Left hindlimb (tissue), 1 donor: ENCODE measurements at regions not wholly inside any gene's neighbourhood (a gene's known extent, or its start where the extent isn't known, plus 50 kb on each side); places are given as distances from the start of the nearest gene placed in this dataset.

Source experiments
- DNase-seq: peaks from one replicate; pipeline ENCODE4 v3.0.0-alpha.2; 2018

DNA sequence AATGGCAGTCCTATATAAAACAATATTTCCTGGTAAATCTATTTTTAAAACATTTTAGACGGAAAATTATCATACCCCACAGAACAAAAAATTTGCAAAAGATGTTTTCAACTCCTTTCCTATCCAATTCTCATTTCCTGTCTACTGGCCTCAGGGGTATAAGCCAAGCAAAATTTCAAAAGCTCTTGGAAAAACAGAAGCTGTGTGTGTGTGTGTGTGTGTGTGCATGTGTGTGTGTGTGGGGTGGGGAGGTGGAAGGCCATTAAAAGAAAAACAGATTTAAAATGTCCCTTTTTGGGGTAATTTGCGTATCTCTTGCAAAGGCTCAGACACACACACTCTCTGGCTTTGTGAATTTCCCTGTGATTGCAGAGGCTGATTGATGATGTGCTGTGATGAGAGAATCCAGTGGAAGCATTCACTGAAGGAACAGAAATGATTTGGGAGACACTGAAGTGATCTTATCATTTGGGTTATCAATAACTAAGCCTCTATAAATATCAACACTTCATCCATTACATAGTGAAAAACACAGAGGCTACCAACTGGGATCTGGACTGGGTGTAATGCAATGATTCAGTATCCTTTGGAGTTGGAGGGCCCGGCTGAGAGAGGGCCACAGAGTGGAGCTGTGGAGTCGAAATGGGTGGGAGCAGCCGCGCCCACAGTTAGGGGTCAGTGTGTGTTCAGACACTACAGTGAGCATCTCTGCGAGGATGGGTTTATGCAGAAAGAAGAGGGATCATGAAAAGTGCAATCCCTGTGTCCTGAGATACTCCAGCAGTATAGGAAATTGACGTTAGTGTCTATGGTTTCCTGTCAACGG is 106.8 kb upstream of the PREP start:
- DNase-seq, result peak; percentile 38

DNA sequence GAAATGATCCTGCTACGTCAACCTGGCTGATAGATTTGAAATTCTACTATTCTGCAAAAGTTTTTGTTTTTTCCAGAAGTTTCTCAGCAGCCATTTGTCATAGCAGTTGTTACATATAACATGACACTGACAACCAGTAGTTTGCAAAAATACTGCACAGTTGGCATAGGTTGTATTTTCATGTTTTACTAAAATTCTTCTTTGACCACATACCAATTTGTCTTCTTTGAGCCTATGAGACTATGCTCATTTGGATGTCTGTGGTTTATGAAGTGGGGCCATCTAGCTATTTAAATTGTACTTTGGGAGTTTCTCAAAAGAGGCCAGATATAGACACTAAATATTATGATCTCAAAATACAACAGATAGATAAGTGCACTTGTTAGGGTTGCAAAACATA is 104.9 kb upstream of the PREP start:
- no peak for DNase-seq

DNA sequence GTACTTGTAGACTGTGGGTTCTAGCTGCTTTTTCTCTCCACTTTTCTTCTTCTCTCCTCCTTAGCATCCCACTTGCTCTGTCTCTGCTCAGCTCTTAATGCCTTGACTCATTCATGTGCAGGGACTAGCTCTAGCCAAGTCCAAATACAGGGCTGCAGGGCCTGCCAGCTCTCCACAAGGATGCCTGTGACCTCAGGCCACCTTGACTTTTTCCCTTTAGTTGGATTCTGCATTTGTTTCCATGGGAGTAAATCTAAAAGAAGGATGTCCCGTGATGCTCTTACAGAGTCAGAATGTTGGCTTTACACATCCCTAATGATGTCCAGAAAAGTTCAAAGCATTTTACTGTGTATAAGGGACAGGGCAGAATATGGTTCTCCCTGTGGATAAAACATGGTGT is 101.8 kb upstream of the PREP start:
- no peak for DNase-seq

DNA sequence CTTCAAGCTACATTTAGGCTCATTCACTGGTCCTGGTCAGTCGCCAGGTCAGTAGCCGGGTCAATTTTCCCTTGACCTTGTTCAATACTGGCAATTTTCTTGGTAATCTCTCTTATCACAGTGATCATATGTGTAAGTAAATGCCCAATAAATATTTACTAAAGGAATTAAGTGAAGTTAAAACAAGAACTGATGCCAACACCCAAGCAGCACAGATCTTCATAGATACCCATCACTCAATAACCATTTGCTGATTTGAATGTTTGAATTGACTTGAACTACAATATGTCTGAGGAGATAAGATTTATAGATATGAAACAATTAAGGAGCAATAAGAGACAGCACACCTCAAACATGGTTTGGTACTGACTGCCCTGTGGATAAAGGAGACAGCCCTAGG is 100.8 kb upstream of the PREP start:
- DNase-seq, result no peak

DNA sequence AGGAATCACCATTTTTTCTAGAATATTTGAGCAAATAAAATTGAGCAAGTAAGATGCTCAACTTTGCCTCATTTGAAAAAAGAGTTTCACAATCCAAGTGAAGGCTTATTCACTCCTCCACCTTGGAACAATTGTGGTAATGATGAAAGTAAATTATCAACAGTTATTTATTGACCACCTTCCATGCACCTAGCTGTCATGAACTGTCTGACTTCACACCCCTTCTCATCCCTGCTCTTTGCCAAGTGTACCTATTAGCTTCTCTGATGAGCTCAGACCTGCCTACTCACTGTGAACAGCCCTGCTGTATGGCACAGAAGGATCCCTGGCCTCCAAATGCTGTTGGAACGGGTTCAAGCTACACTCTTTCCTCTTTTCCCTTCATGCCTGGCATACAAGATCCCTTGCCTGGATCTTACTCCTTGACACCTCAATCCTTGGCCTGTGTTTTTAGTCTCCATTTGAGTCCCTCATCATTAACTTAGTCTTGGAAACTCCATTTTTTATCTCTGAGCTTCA is 99.0 kb upstream of the PREP start:
- DNase-seq, result no peak

DNA sequence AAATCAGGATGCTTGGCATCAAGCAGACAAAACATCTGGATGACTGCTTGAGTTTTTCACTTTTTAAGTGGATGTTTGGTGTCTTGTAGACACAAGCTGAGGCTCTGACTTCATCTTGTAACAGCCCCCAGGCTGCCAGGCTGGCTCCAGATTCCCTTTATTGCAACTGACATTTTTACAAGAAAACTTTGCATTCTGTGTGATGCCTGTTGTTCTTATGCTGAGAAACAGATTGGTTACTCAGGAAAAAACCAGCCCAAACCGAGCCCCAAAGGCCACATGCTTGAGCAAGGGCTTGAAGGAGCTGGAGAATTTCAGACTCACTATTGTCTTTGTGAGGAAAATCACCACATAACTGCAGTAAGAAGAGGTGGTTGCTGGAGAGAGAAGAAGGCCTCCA is 98.4 kb upstream of the PREP start:
- no peak for DNase-seq

DNA sequence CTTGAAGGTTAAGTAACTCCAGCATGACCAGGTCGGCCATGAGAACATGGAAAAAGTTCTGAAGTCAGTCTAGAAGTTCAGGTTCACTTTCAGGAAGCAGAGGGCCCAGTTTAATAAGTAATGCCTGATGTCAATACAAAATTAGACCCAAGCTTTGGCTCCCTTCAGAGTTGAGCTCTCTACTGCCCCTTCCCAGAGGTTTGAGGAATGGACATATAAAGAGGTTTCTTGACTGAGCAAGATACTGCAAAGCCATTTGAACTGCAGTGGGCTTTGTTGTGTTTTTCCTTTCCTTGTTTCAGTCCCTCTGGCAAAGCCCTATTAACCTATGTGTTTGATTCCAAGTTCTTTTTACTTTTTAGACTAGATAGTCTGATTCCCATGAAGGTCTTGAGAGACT is 97.8 kb upstream of the PREP start:
- no peak for DNase-seq

DNA sequence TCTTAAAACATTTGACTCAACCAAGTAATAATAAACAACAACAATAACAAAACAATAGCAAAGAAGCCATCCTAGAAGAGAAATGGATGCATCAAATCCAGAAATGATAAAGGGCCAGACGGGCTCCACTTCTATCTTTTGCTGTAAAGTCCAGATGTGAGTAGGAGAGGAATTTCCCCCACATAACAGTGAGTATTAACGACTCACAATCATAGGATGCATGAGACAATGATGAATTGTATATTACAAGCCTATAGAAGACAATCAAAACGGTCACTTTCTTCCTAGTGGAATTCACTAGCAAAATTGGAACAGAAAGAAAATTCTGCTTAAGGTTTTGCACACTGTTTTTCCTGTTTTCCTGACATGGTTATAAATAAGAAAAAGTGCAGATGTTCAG is 97.0 kb upstream of the PREP start:
- DNase-seq, result no peak

DNA sequence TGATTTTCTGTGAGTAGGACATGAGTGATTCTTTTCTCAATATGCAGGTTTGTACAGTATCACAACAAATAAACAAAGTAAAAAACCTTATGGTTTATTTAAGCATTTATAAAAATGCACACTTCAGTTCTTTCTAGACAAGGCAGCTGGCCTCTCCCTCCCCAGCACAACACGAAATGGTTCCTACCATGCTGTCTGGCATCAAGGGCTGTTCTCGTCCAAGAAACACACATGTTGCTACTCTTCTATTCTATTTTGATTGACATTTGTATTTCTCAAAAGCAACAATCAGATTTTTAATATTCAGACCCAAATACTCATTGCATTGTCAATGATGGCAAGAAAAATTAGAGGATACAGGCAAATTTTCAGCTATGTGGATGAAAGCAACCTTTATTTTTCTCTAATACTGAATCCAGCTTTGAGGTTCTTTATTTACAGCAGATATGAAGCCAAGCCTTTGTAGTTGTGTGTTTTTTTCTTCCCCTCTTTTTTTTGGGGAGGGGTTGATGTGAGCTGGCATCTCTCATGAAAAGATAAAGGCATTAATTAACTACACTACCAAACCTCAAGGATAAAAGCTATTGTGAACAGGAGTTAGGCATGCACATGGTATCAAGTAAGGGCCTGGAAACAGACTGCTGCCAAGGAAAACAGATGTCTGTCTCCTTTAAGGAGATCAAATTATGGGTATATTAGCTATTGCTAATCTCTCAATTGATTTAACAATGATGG is 96.4 kb upstream of the PREP start:
- no peak for DNase-seq

DNA sequence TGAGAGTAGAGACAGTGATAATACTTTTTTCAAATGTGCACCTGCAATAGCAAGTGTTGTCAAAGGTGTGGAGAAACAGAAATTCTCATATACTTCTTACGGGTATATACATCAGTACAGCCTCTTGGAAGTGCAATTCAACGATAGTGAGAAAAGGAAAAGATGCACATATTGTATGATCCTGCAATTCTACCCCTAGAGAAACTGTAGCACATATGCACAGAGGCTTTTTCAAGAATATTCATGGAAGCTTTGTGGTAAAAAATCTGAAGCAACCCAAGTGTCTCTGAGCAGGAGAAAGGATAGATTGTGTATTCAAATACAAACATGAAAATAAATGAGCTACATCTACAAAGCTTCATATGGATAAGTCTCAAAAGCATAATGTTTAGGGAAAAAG is 94.7 kb upstream of the PREP start:
- DNase-seq, result no peak

DNA sequence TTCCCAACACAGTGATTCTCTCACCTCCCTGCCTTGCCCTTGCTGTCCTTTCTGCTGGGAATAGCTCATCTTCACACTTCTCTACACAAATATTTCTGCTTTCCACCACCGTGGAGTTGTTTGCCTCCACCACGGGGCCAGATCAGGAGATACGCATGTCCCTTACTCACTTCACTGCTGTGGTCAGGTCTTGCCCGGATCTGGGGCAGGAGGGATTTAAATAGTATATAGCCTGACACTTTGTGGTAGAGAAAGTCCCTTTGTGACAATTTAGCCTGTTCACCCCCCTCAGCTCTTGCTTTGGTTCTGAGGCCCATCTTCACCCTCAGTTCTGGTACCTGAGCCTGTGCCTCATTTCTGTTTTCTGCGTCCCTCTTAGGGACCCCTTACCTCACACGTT is 92.6 kb upstream of the PREP start:
- DNase-seq, result no peak

DNA sequence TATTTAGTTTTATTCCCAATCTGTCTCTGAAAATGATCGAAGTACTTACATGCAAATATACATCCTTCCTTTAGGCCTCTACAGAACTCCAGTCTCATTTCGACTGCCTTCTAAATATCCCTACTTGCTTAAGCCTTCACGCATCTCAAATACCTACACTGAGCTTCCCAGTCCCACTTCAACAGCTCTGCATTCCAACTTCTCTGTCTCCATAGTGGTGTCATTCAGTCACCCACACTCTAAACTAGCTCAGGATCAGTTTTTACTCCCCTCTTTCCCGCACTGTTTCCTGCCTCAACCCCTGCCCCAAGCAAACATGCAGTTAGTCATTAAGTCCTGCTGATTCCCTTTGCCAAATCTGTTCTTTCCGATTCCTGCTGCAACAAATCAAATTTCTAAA is 91.8 kb upstream of the PREP start:
- DNase-seq, result no peak

DNA sequence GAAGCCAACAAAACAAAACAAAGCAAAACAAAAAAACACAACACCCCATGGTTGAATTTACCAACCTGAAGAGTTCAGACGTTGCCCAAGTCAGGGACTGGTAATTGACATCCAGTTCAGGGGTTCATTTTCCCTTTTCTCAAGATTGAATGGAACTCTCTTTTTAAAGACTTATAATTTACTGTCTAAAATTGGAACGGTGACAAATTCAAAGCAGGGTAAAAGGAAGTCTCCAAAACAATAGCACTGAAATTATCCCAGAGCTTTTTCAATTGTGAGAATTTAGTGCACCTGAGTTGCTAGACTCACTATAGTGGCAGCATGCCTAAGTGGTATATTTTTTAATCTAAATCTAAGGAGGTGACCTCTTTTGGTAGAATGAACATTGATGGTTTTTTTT is 90.9 kb upstream of the PREP start:
- DNase-seq, result no peak

DNA sequence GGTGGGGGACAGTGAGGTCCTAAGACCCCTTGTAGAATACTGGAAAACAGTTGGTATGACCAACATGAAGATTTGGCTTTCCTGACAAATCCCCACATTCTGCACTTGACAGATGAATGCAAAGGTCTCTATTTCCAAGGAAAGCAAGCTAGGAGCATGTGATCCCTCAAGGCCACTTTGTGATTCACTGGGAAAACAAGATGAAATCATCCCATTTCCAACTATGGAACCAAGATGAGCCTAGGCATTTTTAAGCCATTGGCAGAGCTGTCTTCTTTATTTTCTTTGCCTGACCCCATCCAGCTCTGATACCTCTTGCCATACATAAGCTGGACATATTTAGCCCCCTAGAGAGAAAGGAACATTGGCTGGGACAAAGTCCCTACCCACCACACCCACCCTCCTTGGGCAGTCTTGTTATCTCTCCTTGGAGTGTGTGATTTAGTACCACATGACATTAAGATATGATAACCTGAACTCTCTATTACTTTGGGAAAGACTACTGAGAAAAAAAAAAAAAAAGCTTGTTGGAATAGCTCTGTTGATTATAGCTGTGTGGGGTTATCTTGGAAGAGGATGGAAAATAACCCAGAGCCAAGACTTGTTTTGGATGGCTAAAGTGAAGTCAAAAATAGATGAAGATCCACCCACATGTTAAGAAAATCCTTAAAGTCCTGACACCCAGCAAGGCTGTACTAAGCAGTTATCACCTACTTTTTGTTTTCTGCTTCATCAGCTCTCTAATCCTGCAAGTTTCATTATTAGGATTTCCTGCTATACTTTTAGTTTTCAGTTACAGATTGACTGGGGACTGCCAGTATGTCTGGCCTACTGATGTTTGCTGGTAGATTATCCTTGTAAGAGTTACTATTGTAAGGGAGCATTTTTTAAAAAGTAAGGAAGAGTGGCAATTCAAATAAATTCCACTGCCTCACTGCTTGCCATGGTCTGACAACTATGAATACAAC is 90.1 kb upstream of the PREP start:
- no peak for DNase-seq

DNA sequence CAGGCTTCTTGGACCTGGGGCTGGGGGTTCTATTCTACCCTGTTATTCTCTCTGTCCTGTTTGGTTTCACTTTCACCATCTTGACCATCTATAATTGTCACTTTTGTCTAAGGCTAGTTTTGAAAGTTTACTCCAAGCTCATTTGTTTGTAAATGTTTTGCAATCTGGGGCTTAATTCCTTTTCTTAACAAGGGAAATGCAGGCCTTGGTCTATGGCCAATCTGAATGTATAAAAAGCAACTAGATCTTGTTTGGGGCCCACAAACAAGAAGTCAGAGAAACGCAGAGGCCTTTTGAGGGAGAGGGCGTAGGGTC is 86.3 kb upstream of the PREP start:
- no peak for DNase-seq

DNA sequence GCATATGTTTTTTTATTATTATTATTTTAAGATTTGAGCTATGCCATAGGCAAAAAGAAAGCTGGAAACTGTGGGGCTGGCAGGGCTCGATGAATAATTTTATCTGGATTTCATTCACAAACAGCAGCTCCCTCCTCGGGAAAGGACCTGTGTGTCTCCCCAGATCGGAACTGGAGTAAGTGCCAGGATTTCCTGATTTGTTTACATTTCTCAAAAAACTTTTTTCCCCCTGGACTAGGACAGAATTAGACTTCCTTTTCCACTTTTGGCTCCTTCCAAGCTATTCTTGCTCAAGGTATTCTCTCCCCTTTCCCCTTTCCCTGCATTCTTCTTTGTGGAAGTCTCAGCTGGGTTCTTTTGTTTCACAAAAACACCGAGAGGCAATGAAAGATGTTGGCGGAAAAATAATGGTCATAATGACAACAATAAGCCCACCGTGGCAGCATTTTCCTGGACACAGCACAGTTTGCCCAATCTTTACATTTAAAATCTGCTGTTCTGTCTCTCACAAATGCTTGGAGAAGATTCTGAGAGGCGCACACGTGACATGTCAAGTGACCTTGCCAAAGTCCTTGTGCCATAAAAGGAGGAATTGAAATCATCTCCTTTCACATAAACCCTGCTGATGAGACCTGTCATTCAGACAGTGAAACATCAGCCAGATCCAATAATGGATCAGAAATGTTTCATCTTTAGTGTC is 85.8 kb upstream of the PREP start:
- DNase-seq, result no peak

DNA sequence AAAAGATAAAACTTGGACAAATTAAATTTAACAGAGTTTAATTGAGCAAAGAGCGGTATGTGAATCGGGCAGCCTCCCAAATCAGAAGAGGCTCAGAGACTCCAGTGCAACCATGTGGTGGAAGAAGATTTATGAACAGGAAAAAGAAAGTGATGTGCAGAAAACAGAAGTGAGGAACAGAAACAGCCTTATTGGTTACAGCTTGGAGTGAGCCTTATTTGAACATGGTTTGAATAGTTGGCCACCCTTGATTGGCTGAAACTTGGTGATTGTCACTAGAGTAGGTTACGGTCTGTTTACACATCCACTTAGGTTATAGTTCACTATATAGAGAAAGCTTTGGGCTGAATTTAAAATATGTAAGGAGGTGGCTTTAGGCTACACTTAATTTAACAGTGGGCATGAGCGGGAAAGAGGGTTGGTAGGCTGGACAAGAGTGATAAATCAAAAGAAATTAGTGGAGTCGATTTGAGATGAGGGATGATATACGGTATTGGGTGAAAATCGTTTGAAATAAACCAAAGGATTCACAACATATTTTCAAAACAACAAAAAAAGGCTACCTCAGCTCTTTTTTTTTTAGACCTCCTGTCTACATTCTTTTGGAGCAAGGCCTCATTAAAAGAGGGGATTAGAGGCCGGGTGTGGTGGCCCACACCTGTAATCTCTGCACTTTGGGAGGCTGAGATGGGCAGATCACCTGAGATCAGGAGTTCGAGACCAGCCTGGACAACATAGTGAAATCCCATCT is 84.3 kb upstream of the PREP start:
- no peak for DNase-seq

DNA sequence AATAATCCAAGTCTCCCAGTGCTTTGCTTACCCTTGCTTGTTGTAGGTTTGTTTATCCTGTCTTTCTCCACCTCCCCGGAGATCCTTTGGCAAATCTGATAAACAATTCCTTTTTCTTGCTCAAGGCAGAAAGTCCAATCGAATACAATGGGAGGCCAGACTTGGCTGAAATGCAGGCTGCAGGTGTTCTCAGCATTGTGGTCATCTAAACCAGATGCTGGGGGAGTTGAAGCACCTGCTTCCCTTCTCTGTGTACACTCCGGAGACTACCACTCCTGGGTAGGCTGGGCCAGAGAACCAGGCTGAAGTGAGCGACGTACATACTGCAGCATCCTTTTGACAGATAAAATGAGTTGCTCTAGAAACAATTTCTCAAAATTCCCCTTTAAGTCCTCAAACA is 82.6 kb upstream of the PREP start:
- DNase-seq, result no peak

DNA sequence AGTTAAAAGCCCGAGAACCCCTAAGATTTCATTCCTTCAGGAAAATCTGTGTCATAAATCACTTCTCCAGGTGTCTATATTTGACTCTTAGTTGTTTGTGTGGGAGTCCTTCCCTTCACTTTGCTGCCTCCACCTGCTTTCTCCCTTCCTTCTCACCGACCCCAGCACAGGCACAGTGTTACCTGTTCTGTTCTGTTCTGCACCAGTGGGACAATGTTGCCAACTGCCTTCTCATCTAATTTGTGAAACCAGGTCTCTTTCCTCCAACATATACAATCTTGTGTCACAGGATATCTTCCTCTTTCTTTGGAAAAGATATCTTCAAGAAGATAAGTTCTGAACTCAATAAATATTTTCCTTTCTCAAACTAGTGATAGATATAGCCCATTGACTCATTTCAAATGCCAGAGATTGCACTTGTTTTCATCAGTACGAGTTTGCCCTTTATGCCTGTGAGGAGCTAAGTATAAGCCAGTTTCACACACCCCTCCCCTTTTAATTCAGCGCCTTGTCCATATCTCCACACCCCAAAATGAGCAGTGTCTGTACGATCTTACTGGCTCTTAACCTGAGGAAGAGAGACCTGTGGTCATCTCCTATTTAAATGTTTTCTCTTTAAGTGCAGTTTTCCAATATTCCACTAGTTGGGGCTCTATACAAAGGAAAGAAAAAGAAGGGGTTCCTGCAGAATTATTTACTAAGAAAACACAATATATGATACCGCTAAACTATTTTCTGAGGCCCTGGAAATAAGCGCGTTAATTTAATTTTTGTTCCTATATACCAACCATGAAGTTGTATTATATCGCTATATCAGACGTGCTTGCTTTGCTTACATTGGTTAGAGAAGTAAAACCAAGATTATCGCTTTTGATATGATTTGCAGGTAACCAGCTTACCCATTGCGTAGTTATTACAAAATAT is 81.6 kb upstream of the PREP start:
- DNase-seq, result no peak

DNA sequence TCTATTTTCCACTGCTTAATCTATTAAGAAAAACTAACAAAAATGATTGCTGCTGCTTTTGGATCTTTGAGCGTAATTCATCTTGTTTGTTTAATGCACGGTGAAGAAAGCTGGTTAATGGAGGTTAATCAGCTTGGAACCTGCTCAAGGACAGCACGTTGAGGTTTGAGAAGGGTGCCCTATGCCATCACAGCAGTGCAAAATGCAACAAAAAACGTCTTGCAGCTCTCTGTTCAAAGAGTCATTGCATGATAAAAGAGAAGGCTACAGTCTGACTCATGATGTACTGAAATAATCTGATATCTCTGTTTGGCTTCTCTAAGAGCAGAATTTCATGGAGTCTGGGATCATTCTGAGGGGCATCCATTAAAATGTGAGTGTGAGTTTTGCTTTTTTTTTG is 80.6 kb upstream of the PREP start:
- DNase-seq, result no peak

DNA sequence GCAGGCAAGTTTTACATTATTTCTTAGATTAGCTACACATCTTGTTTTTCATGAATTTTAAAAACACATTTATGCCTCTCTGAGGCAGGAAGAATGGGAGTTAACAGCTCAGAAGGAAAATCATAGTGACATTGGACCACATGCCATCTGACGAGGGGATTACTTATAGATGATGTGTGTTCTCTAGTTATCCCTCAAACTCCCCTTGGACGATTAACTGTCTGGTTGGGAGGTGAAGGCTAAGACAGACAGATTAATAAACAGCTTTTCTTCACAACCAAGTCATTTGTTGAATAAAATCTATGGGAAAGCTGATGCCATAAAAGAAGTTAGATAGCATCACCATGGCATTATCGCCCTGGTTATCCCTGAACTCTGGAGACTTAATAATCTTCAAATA is 80.0 kb upstream of the PREP start:
- DNase-seq, result no peak
